ENCODE measurements at regions not wholly inside any gene's neighbourhood (a gene's known extent, or its start where the extent isn't known, plus 50 kb on each side); places are given as distances from the start of the nearest gene placed in this dataset.

DNA sequence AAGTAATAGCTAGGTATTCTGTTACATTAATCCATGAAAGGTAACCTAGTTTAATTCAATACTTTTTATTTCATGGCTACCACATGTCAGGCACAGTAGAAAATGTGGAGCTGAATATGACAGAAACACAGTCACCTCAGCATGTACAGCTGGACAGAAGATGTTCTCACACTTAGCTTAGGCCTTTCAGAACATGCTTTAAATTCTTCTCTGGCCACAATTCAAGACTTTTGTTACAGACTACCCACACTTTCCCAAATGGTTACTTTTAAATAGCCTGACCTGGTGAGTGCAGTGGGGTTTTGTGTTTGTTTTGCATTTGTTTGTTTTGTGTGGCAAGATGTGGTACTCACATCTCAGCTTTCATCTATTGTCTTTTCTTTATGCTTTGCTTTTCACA lies 1079.5 kb downstream of the IGSF11 start:
- in situ Hi-C loops (cut with MboI; ENCODE audit: low sequenced_read_pairs): no loop called here

GRCh38 chr3:117958027-117958426 lies 1076.6 kb downstream of the IGSF11 start:
- in situ Hi-C loops (cut with MboI; ENCODE audit: low sequenced_read_pairs): no loop called here

DNA sequence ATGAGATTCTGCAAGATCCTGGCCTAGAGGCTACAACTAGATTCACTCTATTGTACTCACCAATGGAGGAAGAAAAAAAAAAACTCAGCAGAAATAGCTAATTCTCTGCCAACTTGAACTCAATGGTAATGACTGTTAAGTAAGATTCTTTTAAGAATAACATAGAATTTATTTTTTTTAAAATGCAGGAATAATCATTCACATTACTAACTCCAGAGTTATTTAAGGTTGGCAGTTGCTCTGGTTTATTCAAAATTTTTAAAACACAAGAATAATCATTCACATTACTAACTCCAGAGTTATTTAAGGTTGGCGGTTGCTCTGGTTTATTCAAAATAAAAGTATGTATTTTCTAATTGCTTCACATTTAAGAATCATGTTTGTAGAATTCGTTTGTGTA lies 1071.9 kb downstream of the IGSF11 start:
- in situ Hi-C loops (cut with MboI; ENCODE audit: low sequenced_read_pairs): no loop called here

GRCh38 chr3:117963858-117964257 lies 1070.8 kb downstream of the IGSF11 start:
- in situ Hi-C loops (cut with MboI; ENCODE audit: low sequenced_read_pairs): no loop called here

DNA sequence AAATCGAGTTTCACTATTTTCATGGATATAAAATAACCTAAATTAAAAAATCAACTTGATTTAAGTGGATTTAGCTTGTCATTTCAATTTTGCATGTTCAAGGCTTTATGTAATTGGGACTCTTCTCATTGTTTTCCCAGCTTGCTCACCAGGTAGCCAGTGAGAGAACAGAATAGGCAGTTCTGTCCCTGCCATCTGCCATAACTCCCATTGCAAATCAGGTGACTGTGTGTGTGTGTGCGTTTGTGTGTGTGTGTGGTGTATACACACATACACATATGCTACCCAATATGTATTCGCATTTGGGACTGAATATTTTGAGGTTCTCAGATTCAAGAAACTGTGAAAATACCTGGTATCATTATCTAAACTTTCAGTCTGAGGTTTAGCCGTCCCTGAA lies 1069.8 kb downstream of the IGSF11 start:
- in situ Hi-C loops (cut with MboI; ENCODE audit: low sequenced_read_pairs): no loop called here

DNA sequence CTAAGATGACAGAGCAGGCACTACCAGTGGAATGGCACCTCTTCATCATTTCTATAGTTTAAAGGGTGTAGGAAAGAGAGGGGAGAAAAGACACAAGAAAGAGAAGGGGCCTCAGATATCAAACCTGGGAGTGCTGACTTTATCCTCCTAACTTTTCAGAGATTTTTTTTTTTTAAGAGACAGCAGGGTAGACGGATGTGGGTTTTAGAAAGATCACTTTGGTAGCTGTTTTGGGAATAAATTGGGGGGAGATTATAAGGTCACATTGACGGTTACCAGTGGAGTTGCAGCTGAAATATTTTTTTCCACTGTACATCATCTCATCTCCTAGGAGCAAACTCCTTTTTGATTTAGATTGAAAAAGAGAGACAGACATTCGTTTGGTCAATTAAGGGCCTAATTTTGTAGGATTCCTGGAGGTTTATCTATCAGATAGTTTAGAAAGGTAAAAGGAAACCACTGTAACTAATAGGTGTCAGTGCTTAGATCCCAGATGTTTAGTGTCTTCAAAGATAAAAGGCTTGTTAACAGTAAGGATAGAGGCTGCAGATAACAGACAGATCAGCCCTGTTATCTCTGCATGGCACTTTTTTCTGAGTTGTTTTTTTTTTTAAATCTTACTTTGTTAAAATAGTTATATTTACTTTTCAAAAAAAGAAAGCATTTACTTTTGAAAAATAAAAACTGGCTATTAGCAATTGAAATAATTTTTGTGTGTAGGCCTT lies 1057.0 kb downstream of the IGSF11 start:
- in situ Hi-C loops (cut with MboI; ENCODE audit: low sequenced_read_pairs): no loop called here

- in situ Hi-C loops (cut with MboI; ENCODE audit: low sequenced_read_pairs): no loop called here
Observed at GRCh38 chr3:117979466-117979865, 1055.2 kb downstream of the IGSF11 start.

GRCh38 chr3:117987256-117987655 lies 1047.4 kb downstream of the IGSF11 start:
- in situ Hi-C loops (cut with MboI; ENCODE audit: low sequenced_read_pairs): no loop called here

GRCh38 chr3:117989982-117990381 lies 1044.7 kb downstream of the IGSF11 start:
- in situ Hi-C loops (cut with MboI; ENCODE audit: low sequenced_read_pairs): no loop called here

DNA sequence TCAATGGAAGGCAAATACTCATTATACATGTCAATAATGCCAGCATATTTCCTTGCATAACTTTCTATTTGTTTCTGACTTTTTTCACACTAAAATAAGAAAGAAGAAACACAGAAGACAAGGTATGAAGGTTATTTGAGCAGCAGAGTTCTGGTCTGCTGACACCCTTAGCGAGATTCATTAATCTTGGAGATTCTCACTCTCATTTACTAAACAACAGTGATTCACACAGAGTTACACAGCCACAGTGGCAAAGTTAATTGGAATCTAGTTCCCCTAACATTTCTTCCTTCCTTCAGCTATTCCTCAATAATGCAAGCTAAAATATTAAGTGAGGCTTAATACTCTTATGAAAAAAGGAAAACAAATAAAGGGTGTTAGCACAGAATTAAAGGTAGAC lies 1044.0 kb downstream of the IGSF11 start:
- in situ Hi-C loops (cut with MboI; ENCODE audit: low sequenced_read_pairs): no loop called here

DNA sequence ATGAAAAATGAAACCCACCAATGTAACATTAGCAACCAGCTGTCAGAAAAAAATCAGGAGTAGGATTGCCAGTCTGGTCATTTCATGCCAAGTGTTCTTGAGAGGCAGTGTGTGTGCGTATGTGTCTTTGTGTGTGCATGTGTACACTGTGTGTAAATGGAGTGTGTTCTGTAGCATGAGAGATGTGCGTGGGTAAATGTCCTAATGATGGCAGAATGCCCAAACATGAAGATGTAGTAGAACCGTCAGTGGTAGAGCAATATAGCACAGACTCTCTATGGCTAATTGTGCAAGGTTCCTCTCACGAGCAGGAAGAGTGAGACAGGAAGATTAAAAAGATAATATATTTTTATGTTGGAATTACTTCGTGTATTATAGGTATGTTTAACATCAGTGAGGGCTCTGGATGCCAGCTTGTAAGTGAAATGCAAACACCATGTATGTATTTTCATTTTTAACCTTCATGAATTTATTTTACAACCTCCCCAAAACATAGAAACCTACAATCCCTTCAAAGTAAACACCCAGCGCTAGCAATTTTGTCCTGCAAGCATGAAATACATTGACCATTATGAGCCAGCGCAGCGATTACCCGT lies 1038.7 kb downstream of the IGSF11 start:
- in situ Hi-C loops (cut with MboI; ENCODE audit: low sequenced_read_pairs): no loop called here

DNA sequence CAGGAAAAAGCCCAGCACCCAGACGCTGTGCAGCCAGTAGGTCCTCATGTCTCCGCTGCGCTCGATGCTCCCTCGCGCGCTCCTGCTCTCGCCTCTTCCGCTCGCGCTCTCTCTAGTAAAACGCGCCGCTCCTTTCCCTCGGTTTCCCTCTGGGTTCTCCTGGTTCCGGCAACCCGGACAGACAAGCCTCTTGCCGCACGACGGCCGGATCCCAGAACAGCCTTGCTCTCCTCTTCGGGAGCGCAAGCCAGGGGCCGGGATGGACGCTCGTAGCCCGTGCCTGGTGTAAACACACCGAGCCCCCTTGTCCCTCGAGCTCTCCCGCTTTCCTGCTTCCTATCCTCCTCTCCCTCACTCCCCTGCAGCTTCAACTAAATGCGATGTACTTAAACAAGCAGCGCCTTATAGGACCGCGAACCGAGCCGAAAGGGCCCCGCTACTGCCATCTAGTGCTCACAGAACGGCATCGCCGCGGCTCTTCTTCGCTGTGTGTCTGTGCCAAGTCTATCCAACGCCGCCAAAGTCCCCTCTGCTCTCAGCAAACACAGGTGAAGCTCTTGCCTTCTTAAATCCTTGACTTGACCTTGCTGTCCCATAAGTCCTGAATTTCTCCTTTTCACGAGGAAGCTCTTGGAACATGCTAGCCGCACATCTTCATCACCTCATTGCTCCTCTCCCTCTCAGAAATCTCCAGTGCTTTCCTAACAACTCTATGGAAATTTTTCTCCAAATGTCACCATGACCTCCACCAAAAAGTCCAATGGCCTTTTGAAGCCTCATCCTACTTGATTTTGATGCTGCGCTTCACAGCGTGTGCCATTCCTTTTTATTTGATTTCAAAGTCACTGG lies 1037.2 kb downstream of the IGSF11 start:
- in situ Hi-C loops (cut with MboI; ENCODE audit: low sequenced_read_pairs): no loop called here

DNA sequence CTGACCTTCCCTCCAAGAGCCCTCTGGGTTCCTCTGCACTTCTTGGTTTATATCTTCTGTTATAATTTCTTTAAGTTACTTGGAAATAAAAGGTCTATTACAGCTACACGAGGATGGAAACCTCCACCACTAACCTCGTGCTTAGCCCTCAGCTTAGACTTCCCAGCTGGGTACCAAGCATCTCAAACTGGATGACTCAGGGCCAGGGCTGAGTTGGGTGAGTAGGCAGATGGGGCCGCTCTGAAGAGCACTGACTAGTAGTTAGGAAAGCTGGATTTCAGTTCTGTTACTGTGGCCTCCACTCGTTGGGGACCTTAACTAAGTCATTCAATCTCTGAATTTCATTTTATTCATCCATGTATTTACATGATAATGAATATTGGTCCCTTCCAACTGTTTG lies 1036.6 kb downstream of the IGSF11 start:
- in situ Hi-C loops (cut with MboI; ENCODE audit: low sequenced_read_pairs): no loop called here

DNA sequence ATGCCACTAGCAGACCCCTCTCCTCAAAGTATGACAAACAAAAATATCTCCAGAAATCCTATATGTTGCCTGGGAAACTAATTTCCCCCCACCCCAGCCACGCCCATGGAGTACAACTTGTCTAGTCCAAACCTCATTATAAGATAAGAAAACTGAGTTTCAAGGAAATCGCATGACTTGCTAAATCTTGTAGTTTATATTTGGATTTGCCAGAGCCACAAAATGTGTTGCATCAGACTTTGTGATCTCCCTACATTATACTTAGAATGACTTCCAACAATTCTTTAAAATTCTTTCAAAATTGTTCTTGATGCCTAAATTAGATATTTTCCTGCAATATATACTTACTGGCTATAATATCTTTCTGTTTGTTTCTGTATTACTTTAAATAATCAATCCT lies 1034.4 kb downstream of the IGSF11 start:
- in situ Hi-C loops (cut with MboI; ENCODE audit: low sequenced_read_pairs): no loop called here

DNA sequence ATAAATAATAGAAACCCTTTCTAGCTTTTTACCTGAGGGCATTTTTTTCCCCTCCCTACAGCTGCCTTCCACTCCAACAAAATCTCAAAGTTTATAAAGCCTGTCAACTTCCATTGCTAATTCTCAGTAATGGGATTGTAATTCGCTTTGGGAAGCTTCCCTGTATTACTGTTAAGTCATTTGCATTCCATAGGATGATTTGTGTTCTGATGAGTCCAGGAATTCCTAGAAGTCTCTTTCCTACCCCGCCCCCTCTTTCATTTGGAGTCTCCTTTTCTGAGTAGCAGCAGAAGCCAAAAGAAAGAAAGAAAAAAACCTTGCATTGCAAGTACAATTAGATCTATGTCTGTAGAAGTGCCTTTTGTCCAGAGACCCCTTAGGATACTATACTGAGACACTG lies 1033.3 kb downstream of the IGSF11 start:
- in situ Hi-C loops (cut with MboI; ENCODE audit: low sequenced_read_pairs): no loop called here

DNA sequence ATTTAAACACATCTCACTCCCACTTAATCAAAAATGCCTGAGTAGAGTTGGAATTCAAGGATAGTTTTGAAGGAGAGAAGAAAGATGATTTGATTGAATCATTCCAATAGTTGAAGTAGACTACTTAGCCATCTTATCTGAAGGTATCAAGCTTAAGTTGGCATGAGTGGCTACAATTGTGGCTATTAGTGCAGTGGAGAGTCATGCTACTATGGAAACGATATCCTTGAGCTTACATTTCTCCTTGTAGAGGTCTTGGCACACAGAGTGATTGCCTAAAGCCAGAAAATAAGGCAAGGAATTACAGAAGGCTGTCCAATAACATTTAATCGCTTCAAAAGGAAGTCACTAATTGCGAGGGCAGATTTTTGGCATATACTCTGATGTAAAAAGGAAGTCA lies 1022.7 kb downstream of the IGSF11 start:
- in situ Hi-C loops (cut with MboI; ENCODE audit: low sequenced_read_pairs): no loop called here

- in situ Hi-C loops (cut with MboI; ENCODE audit: low sequenced_read_pairs): no loop called here
Observed at GRCh38 chr3:118029049-118029448, 1005.6 kb downstream of the IGSF11 start.

GRCh38 chr3:118036215-118036614 lies 998.4 kb downstream of the IGSF11 start:
- in situ Hi-C loops (cut with MboI; ENCODE audit: low sequenced_read_pairs): no loop called here

GRCh38 chr3:118055381-118055780 lies 979.3 kb downstream of the IGSF11 start:
- in situ Hi-C loops (cut with MboI; ENCODE audit: low sequenced_read_pairs): no loop called here

GRCh38 chr3:118057086-118057485 lies 977.6 kb downstream of the IGSF11 start:
- in situ Hi-C loops (cut with MboI; ENCODE audit: low sequenced_read_pairs): no loop called here

- in situ Hi-C loops (cut with MboI; ENCODE audit: low sequenced_read_pairs): no loop called here
Observed at GRCh38 chr3:118059096-118059495, 975.5 kb downstream of the IGSF11 start.

DNA sequence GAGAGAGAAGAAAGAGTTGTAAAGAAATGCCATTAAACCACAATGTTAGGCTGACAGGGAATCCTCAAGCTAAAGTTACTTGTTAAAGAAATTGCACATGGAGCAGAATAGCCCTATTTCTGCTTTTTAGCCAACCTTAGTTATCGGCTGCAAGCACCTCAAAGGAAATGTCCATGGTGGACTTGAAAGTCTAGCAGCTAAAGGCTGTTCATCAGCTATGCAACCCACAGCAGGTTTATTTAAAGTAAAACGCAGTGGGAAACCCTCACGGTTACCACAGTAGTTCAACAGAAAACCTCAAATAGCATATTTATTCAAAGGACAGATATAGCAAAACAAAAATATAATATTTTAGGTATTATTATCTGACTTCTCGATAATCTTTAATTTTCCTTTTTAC lies 967.2 kb downstream of the IGSF11 start:
- in situ Hi-C loops (cut with MboI; ENCODE audit: low sequenced_read_pairs): no loop called here

Measured in HL-60/S4 treated with phorbol 12-myristate 13-acetate at 8.2 ng/mL for 4 days and 3 days (cell line).